DND-41 (cell line): ENCODE measurements at regions not wholly inside any gene's neighbourhood (a gene's known extent, or its start where the extent isn't known, plus 50 kb on each side); places are given as distances from the start of the nearest gene placed in this dataset.

Experiments
- ATAC-seq: fragments of 200-7000 bp; cut with Tn5 transposase; 3 replicates; pipeline ENCODE4 v1.9.1; 2021; ENCODE audit warnings: low read depth; ENCODE audit not compliant: insufficient read depth
- DNase-seq: peaks from one replicate; pipeline ENCODE4 v3.0.0-alpha.2; 2020
- H2AFZ ChIP-seq: 2 replicates; pipeline ENCODE4 v1.6.0; 2012; ENCODE audit warnings: low read depth, low read length
- H3K27ac ChIP-seq: 2 replicates; pipeline ENCODE4 v1.5.1; 2012; ENCODE audit warnings: low read length, inconsistent platforms
- H3K27me3 ChIP-seq: fragments of 200-600 bp; sonication (generic); 2 replicates; pipeline ENCODE4 v1.6.0; 2012; ENCODE audit warnings: low read length, mild to moderate bottlenecking, inconsistent platforms; ENCODE audit not compliant: insufficient read depth, poor library complexity
- H3K36me3 ChIP-seq: 2 replicates; pipeline ENCODE4 v1.5.1; 2012; ENCODE audit warnings: low read length, inconsistent platforms; ENCODE audit not compliant: insufficient read depth
- H3K4me1 ChIP-seq: 2 replicates; pipeline ENCODE4 v1.5.1; 2012; ENCODE audit warnings: mild to moderate bottlenecking, low read length; ENCODE audit not compliant: insufficient read depth
- H3K4me2 ChIP-seq: 2 replicates; pipeline ENCODE4 v1.6.0; 2012; ENCODE audit warnings: mild to moderate bottlenecking, moderate library complexity, low read length, inconsistent platforms; ENCODE audit not compliant: insufficient read depth
- H3K4me3 ChIP-seq, 2 experiments: fragments of 200-600 bp in 1 of 2; shearing (Covaris generic) in 1 of 2; 2 replicates each; pipeline ENCODE4 v1.5.1; 2012 to 2016; ENCODE audit warnings: inconsistent platforms in 2 of 2, low read length in 2 of 2, mild to moderate bottlenecking in 2 of 2, low read depth in 1 of 2, moderate library complexity in 1 of 2
- H3K79me2 ChIP-seq: 2 replicates; pipeline ENCODE4 v1.6.0; 2012; ENCODE audit warnings: low read length, inconsistent platforms; ENCODE audit not compliant: insufficient read depth
- H3K9ac ChIP-seq: 2 replicates; pipeline ENCODE4 v1.6.0; 2012; ENCODE audit warnings: low read depth, mild to moderate bottlenecking, inconsistent platforms, low read length, moderate library complexity
- H3K9me3 ChIP-seq: 2 replicates; pipeline ENCODE4 v1.5.1; 2012; ENCODE audit warnings: low read length, moderate library complexity, mild to moderate bottlenecking, inconsistent platforms; ENCODE audit not compliant: insufficient read depth, severe bottlenecking
- H4K20me1 ChIP-seq: 2 replicates; pipeline ENCODE4 v1.6.0; 2012; ENCODE audit warnings: low read length; ENCODE audit not compliant: insufficient read depth
- CTCF ChIP-seq: IDR thresholded peaks from 2 replicates; pipeline ENCODE4 v1.5.1; 2012; ENCODE audit warnings: borderline replicate concordance, low read length, moderate library complexity, mild to moderate bottlenecking; ENCODE audit not compliant: poor library complexity, severe bottlenecking; ENCODE audit errors: extremely low read depth
- EZH2 ChIP-seq: IDR thresholded peaks from 3 replicates; pipeline ENCODE4 v1.6.1; 2012; ENCODE audit warnings: borderline replicate concordance, low read depth, mild to moderate bottlenecking, moderate library complexity, low read length, inconsistent platforms; ENCODE audit not compliant: severe bottlenecking

GRCh38 chr10:85508159-85508558, 858.4 kb downstream of the GRID1 start:
- DNase-seq (no peak), ATAC-seq (no peak)
- TF ChIP-seq EZH2, result no peak
- TF ChIP-seq CTCF, result no peak
- Histone ChIP-seq H3K36me3 (no peaks in the 10 kb centered on the region), H3K27ac (no peak overlapping the region), H3K4me3 (no peak overlapping the region), H4K20me1 (no peaks in the 10 kb centered on the region), H3K9ac (no peak overlapping the region), H3K79me2 (no peaks in the 10 kb centered on the region), H2AFZ (no peak overlapping the region), H3K4me1 (no peaks in the 10 kb centered on the region), H3K4me2 (no peak overlapping the region), H3K27me3 (no peaks in the 10 kb centered on the region), H3K9me3 (peaks cover 3% of the 10 kb centered on the region)

- ATAC-seq, result no peak
Measured at GRCh38 chr10:85510682-85511081, 855.9 kb downstream of the GRID1 start.

GRCh38 chr10:85513436-85513835, 853.2 kb downstream of the GRID1 start:
- H3K9me3 ChIP-seq, result no peaks in the 10 kb centered on the region
- H3K9ac ChIP-seq, result no peak overlapping the region
- no peaks in the 10 kb centered on the region for H4K20me1 ChIP-seq
- no peak overlapping the region for H3K4me2 ChIP-seq
- H3K27me3 ChIP-seq, result no peaks in the 10 kb centered on the region
- no peak overlapping the region for H3K4me3 ChIP-seq
- DNase-seq (no peak), ATAC-seq (no peak)
- no peaks in the 10 kb centered on the region for H3K79me2 ChIP-seq
- no peaks in the 10 kb centered on the region for H3K36me3 ChIP-seq
- no peak overlapping the region for H3K27ac ChIP-seq
- H3K4me1 ChIP-seq, result no peaks in the 10 kb centered on the region
- TF ChIP-seq CTCF, result no peak
- no peak for TF ChIP-seq EZH2
- H2AFZ ChIP-seq, result no peak overlapping the region

More at GRCh38 chr10:85510682-85511081, 855.9 kb downstream of the GRID1 start:
- no peak overlapping the region for H3K9ac ChIP-seq
- TF ChIP-seq CTCF (peak; percentile 13), EZH2 (no peak)
- H3K27ac ChIP-seq, result no peak overlapping the region
- no peaks in the 10 kb centered on the region for H3K27me3 ChIP-seq
- H3K36me3 ChIP-seq, result no peaks in the 10 kb centered on the region
- no peak overlapping the region for H2AFZ ChIP-seq
- no peak for DNase-seq
- H4K20me1 ChIP-seq, result no peaks in the 10 kb centered on the region
- no peak overlapping the region for H3K4me3 ChIP-seq
- H3K4me2 ChIP-seq, result no peak overlapping the region
- no peaks in the 10 kb centered on the region for H3K4me1 ChIP-seq
- H3K79me2 ChIP-seq, result no peaks in the 10 kb centered on the region
- H3K9me3 ChIP-seq, result no peaks in the 10 kb centered on the region

GRCh38 chr10:85515316-85515715, 851.3 kb downstream of the GRID1 start:
- Histone ChIP-seq H3K4me3 (no peak overlapping the region), H3K4me1 (no peaks in the 10 kb centered on the region), H3K9me3 (no peaks in the 10 kb centered on the region), H3K36me3 (no peaks in the 10 kb centered on the region), H3K79me2 (no peaks in the 10 kb centered on the region), H4K20me1 (no peaks in the 10 kb centered on the region), H3K4me2 (no peak overlapping the region), H2AFZ (no peak overlapping the region), H3K27me3 (no peaks in the 10 kb centered on the region), H3K27ac (no peak overlapping the region), H3K9ac (no peak overlapping the region)
- DNase-seq, result no peak
- no peak for ATAC-seq
- no peak for TF ChIP-seq CTCF
- TF ChIP-seq EZH2, result no peak
